RWPE1 (cell line): ENCODE measurements at regions not wholly inside any gene's neighbourhood (a gene's known extent, or its start where the extent isn't known, plus 50 kb on each side); places are given as distances from the start of the nearest gene placed in this dataset.

Experiments
- CTCF ChIA-PET: fragments of 350-600 bp; sonication (Branson Sonifier 250); formaldehyde crosslinking; extraction: SDS; loops from one replicate; lab custom pipeline; 2021; lab: Yijun Ruan, JAX
- POLR2A ChIA-PET: fragments of 400-600 bp; formaldehyde crosslinking; extraction: SDS; loops from one replicate; lab custom pipeline; 2020; ENCODE audit warnings: antibody characterized with exemption; ENCODE audit not compliant: low non-redundant PET; lab: Yijun Ruan, JAX
- DNase-seq: peaks from one replicate; pipeline ENCODE4 v3.0.0; 2012; ENCODE audit warnings: low spot score
- H3K27ac ChIP-seq: fragments of 450-650 bp; 2 replicates; pipeline ENCODE4 v1.5.1; 2017
- TF ChIP-seq, protein P1 (sequence below): fragments of 450-650 bp; conservative IDR thresholded peaks from 2 replicates; pipeline ENCODE4 v1.5.1; 2017; ENCODE audit warnings: low read depth, mild to moderate bottlenecking

DNA sequence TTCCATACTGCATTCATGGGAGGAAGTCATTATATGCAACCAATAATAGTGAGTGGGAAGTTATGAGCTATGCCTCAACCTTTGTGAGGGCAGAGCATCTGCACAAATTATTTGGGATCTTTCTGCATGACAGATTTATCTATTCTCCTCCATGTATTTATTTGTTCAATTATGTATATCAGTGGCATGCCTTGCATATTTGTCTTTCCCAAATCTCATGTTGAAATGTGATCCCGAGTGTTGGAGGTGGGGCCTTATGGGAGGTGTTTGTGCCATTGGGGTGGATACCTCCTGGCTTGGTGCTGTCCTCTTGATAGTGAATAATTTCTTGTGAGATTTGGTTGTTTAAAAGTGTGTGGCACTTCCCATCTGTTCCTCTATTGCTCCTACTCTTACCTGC lies 1246.0 kb upstream of the CITED2 start:
- ChIA-PET POLR2A (no interaction called here), CTCF (interaction anchor here (0.6 kb wide), 1 partner anchor 79 kb away, joined by 3 read pairs; no protein-coding TSS in a partner anchor)
- H3K27ac ChIP-seq: no peak overlapping the region
- no peak for DNase-seq
- TF ChIP-seq, protein P1, sequence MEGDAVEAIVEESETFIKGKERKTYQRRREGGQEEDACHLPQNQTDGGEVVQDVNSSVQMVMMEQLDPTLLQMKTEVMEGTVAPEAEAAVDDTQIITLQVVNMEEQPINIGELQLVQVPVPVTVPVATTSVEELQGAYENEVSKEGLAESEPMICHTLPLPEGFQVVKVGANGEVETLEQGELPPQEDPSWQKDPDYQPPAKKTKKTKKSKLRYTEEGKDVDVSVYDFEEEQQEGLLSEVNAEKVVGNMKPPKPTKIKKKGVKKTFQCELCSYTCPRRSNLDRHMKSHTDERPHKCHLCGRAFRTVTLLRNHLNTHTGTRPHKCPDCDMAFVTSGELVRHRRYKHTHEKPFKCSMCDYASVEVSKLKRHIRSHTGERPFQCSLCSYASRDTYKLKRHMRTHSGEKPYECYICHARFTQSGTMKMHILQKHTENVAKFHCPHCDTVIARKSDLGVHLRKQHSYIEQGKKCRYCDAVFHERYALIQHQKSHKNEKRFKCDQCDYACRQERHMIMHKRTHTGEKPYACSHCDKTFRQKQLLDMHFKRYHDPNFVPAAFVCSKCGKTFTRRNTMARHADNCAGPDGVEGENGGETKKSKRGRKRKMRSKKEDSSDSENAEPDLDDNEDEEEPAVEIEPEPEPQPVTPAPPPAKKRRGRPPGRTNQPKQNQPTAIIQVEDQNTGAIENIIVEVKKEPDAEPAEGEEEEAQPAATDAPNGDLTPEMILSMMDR: no peak

DNA sequence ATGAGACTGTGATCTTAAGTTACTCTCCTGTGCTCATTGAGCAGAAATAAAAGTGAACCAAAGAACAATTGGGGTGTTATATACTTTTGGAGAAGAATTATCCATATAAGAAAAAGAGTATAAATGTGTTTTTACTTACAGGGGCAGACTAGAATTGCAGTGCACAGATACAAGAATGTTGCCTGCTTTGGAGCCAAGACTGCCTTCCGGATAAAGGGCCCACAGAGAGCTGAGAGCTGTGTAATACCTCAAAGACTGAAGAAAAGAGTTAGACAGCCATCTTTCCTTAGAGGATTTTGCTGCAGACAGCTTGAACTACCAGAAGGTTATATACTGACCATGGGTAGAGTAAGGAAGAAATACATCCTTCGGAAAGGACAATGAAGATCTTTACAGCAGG lies 1235.5 kb upstream of the CITED2 start:
- no peak overlapping the region for H3K27ac ChIP-seq
- ChIA-PET CTCF (interaction anchor here (0.6 kb wide), 1 partner anchor 153 kb away, joined by 3 read pairs; no protein-coding TSS in a partner anchor), POLR2A (no interaction called here)
- TF ChIP-seq, protein P1: no peak
- no peak for DNase-seq

DNA sequence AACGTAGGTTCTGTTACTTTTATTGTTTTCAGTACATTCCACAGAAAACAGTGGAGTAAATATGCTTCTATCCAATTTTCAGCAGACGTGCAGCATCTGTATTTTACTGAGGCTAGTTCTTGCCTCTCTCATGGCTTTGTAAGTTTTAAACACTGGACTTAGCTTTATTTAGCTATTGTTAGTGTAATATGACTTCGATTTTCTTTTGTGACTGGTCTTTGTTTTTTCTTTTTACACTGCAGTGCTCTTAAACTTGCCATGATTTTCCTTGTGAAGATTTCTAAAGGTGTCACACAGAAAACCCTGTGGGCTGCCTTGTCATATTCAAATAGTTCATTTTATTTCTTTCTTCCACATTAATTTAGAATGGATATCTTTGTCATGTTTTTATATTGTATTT lies 1234.9 kb upstream of the CITED2 start:
- CTCF ChIA-PET: no interaction called here
- no peak overlapping the region for H3K27ac ChIP-seq
- no peak for DNase-seq

DNA sequence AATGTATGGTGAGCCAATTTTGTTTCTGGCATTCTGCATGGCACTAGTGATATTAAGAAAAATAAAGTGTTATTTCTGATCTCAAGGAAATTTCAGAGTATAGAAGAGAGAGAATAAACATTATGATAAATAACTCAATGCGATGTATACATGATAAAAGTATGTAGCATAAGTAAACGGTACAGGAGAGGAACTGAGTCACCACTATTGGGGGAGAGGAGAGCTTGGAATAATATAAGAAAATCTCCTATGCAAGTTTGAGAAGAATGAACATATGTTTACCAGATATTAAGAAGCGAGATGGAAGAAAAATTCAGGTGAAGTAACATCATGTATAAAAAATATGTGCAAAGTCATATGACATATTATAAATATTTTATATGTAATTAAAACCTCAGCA lies 1230.3 kb upstream of the CITED2 start:
- no peak overlapping the region for H3K27ac ChIP-seq
- CTCF ChIA-PET: interaction anchor here (0.6 kb wide), 1 partner anchor 729 kb away, joined by 4 read pairs; no protein-coding TSS in a partner anchor
- TF ChIP-seq, protein P1: no peak
- no peak for DNase-seq
- POLR2A ChIA-PET: no interaction called here

More for the DNA sequence above, 1234.9 kb upstream of the CITED2 start:
- POLR2A ChIA-PET: no interaction called here
- TF ChIP-seq, protein P1: no peak

DNA sequence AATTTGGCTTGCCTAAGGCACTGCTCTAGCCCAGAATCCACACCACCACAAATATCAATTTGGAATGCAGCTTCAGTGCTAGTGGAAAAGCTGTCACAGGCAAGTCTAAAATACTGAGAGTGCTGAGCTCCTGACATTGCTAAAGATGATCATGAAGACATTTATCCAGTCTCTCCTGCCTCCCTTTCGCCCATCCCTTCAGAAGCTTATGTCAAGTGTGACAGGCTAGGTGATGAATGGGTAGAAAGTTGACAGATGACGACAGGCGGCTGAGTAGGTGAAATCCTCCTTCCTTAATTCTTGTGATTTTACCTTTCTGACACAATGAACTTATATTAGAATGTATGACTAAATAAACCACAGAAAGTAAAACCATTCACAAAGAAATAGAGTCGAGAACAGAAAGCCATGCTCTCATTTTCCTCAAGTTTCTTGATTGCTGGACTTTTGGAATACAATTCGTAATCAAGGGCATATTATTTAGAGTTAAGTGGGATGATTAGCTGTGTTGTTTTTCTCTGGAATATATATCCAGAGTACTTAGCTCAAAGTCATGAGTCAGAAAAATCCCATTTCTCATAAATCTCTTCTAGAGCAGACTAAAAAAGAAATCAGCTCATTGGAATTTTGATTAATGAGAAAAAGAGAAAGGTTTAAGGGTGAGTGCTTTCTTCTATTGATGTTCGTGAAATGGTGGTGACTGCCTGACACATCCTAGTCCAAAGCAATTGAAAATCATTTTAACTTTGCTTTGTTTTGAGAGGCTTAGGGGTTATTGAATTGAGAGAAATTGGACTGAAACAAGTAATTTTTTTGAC lies 1228.2 kb upstream of the CITED2 start:
- TF ChIP-seq, protein P1: no peak
- CTCF ChIA-PET: interaction anchor here (0.7 kb wide), 1 partner anchor 98 kb away, joined by 3 read pairs; no protein-coding TSS in a partner anchor
- no peak for DNase-seq
- POLR2A ChIA-PET: no interaction called here
- H3K27ac ChIP-seq: no peak overlapping the region

DNA sequence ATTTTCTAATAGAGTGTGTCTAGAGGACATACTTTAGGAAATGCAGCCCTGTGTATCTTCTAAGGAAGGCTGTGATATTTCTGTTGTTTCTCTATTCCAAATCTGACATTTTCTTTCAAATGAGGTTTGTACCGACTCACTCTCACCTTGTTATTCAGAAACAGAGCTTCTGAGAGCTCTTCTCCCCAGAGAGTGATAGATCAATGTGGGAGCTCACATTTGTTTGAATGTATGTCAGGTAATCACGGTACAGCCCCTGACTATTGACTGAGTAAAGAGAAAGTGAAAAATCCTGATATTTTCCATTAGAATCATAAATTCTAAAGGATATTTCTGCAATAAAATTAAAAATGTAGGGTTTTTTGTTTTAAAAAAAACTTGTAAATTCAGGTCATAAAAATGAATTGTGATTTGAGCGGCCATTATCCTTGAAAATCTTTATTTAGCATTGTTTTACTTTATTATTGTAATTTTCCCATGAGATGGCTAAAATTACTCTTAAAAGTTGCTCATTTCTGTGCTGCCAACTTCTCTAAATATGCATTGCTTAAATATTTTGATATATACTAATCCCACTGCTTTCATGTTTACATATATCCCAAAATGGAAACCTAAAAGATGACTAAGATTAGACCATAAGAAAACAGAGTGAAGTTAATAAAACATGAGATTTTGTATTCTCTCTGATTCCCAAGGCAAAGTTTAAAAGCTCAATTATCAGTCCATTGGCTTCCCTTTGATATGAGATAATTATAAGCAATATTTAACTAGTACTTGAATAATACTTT lies 1226.8 kb upstream of the CITED2 start:
- ChIA-PET CTCF (no interaction called here), POLR2A (no interaction called here)
- H3K27ac ChIP-seq: no peak overlapping the region
- no peak for DNase-seq
- TF ChIP-seq, protein P1: no peak
